ENCODE measurements at regions not wholly inside any gene's neighbourhood (a gene's known extent, or its start where the extent isn't known, plus 50 kb on each side); places are given as distances from the start of the nearest gene placed in this dataset.

GRCh38 chr5:166507810-166508425 is 1783.5 kb upstream of the WWC1 start:
- DNase-seq (ENCODE audit: low read depth), result no peak

- no peak for DNase-seq (ENCODE audit: low read depth)
Measured at GRCh38 chr5:166509085-166509484, 1782.4 kb upstream of the WWC1 start.

- no peak for DNase-seq (ENCODE audit: low read depth)
Measured at GRCh38 chr5:166517976-166518375, 1773.5 kb upstream of the WWC1 start.

- DNase-seq (ENCODE audit: low read depth), result no peak
Measured at GRCh38 chr5:166523206-166523605, 1768.2 kb upstream of the WWC1 start.

- no peak for DNase-seq (ENCODE audit: low read depth)
Measured at GRCh38 chr5:166529200-166529599, 1762.2 kb upstream of the WWC1 start.

- DNase-seq (ENCODE audit: low read depth), result no peak
Measured at GRCh38 chr5:166532456-166533220, 1758.8 kb upstream of the WWC1 start.

- no peak for DNase-seq (ENCODE audit: low read depth)
Measured at GRCh38 chr5:166535641-166536040, 1755.8 kb upstream of the WWC1 start.

- DNase-seq (ENCODE audit: low read depth), result no peak
Measured at GRCh38 chr5:166540156-166540555, 1751.3 kb upstream of the WWC1 start.

- DNase-seq (ENCODE audit: low read depth), result no peak
Measured at GRCh38 chr5:166551384-166551783, 1740.1 kb upstream of the WWC1 start.

- no peak for DNase-seq (ENCODE audit: low read depth)
Measured at GRCh38 chr5:166553778-166554177, 1737.7 kb upstream of the WWC1 start.

- no peak for DNase-seq (ENCODE audit: low read depth)
Measured at GRCh38 chr5:166561759-166562158, 1729.7 kb upstream of the WWC1 start.

GRCh38 chr5:166562246-166562645 is 1729.2 kb upstream of the WWC1 start:
- no peak for DNase-seq (ENCODE audit: low read depth)

- DNase-seq (ENCODE audit: low read depth), result no peak
Measured at GRCh38 chr5:166566725-166567124, 1724.7 kb upstream of the WWC1 start.

- no peak for DNase-seq (ENCODE audit: low read depth)
Measured at GRCh38 chr5:166570865-166571264, 1720.6 kb upstream of the WWC1 start.

GRCh38 chr5:166571668-166572067 is 1719.8 kb upstream of the WWC1 start:
- DNase-seq (ENCODE audit: low read depth), result no peak

GRCh38 chr5:166576323-166576722 is 1715.1 kb upstream of the WWC1 start:
- no peak for DNase-seq (ENCODE audit: low read depth)

- no peak for DNase-seq (ENCODE audit: low read depth)
Measured at GRCh38 chr5:166581826-166582225, 1709.6 kb upstream of the WWC1 start.

GRCh38 chr5:166582416-166582815 is 1709.0 kb upstream of the WWC1 start:
- no peak for DNase-seq (ENCODE audit: low read depth)

GRCh38 chr5:166594567-166594966 is 1696.9 kb upstream of the WWC1 start:
- no peak for DNase-seq (ENCODE audit: low read depth)

- no peak for DNase-seq (ENCODE audit: low read depth)
Measured at GRCh38 chr5:166595274-166595951, 1696.0 kb upstream of the WWC1 start.

- DNase-seq (ENCODE audit: low read depth), result no peak
Measured at GRCh38 chr5:166596043-166596442, 1695.4 kb upstream of the WWC1 start.

GRCh38 chr5:166602271-166602670 is 1689.2 kb upstream of the WWC1 start:
- DNase-seq (ENCODE audit: low read depth), result no peak

GRCh38 chr5:166617507-166617906 is 1673.9 kb upstream of the WWC1 start:
- no peak for DNase-seq (ENCODE audit: low read depth)

Measured in ELR (cell line).